Fibroblast of skin of right biceps (primary cell): ENCODE measurements at regions not wholly inside any gene's neighbourhood (a gene's known extent, or its start where the extent isn't known, plus 50 kb on each side); places are given as distances from the start of the nearest gene placed in this dataset.
"Not testable (repeated sequence)": the region's sequence is repeated elsewhere in the genome, so short reads cannot be mapped to it uniquely, and the experiment has no call there.

Experiments used
- DNase-seq: peaks from one replicate; pipeline ENCODE4 v3.0.0-alpha.2; 2013

GRCh38 chr5:179455320-179455719, 95.0 kb upstream of the RUFY1 start:
- DNase-seq: no peak

DNA sequence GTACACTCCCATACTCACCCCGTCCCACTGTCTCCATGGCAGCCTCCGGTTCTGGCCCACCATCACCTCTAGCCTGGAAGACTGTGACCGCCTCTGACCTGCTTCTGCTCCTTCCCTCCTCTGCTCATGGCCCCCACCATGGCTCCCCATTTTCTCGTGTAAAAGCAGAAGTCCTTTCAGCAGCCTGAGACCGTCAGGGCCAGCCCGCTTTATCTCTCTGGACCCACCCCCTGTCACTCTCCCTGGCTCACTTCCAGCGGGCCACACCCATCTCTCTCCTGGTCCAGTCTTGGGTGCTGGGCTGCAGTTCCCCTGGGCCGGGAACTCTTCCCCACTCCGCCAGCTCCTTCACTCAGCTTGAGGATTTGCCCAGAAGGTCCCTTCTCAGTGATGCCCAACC, 96.0 kb upstream of the RUFY1 start:
- DNase-seq: no peak

DNA sequence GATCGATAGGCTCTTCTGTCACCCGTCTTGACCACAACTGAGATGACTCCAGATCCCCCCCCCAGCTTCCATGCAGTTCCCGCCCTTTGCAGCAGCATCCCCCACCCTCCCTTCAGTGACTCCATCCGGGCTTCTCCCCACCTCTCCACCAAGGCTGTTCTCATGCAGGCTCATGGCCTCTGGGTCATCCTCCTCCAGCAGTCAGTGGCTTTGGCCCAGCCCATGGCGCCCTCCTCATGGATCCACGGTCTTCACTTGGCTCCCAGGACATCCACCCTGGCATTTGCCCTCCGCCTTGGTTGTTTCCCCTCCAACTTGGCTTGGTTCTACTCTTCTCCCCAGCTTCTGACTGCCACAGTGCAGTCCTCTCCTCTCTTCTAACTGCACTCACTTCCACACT, 96.7 kb upstream of the RUFY1 start:
- no peak for DNase-seq

DNA sequence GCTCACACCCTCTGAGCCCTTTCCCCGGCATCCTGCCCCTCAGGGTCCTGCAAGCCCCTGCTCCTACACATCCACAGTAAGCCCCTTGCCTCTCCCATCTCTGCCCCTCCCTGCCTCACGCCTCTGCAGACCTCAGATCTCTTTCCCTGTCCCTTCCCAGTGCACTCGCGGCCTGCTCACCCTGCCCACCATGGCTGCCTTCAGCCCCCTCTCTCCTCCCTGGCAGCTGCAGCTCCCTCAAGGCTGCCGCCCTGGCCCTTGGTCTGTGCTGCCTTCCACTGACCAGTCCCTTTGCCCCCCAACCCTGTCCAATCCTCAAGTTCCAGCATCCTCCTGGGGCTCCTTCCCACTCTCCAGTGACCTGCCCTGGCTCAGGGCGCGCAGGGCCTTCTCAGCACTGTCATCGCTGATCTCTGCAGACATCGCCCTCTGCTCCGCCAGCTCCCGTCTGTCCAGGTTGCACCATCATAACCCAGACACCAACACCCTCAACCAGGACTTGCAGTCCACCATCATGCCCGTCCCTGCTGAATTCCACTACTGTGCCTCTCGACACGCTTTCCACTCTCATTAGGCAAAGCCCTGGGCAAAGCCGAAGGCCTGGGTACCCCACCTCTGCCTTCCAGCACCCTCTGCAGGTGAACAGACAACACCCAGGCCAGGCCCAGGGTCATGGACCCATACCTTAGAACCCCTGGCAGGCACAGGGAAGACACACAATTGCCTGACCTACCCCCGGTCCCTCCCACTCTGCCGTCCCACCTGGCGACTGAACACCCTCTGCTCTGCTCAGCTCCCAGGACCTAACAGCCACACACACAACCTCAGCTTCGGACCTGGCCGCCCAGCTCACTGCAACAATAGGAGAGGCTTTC, 97.8 kb upstream of the RUFY1 start:
- no peak for DNase-seq

GRCh38 chr5:179451828-179452196, 98.5 kb upstream of the RUFY1 start:
- DNase-seq: no peak

DNA sequence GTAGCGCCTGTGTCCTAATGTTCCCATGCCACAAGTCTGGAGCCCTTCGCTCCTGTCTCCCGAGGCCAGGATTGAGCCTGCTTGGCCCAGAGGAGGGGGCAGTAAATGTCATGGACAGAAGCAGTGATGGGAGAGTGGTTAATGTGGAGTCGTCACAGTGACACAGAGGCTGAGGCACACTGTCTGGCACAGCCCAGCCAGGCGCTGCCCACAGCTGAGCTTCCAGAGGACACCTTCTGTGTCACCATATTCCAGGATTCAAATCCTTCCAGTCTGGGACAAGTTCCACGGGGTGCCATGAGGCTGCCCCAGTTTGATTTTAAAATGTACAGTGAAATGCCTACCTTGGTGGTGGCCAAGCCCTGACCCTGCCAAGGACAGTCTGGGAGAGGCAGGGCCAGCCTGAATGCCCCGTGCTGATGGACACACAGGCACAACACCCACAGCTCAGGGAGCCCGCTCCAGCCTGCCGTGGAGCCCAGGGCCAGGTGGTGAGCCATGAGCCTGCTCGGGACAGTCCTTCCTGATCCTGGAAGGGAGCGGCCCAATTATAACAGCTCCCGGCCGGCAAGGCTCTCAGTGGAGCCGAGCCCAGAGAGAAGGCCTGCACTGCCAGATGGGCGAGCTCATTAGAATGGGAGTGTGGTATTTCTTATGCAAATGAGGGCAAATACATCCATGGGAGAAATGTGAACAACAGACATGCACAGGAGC, 99.1 kb upstream of the RUFY1 start:
- DNase-seq: no peak

GRCh38 chr5:179449950-179450349, 100.4 kb upstream of the RUFY1 start:
- not testable (repeated sequence) for DNase-seq

- DNase-seq: not testable (repeated sequence)
Observed at GRCh38 chr5:179448282-179448681, 102.1 kb upstream of the RUFY1 start.

GRCh38 chr5:179442289-179442688, 97.0 kb upstream of the ADAMTS2 start:
- DNase-seq: not testable (repeated sequence)

DNA sequence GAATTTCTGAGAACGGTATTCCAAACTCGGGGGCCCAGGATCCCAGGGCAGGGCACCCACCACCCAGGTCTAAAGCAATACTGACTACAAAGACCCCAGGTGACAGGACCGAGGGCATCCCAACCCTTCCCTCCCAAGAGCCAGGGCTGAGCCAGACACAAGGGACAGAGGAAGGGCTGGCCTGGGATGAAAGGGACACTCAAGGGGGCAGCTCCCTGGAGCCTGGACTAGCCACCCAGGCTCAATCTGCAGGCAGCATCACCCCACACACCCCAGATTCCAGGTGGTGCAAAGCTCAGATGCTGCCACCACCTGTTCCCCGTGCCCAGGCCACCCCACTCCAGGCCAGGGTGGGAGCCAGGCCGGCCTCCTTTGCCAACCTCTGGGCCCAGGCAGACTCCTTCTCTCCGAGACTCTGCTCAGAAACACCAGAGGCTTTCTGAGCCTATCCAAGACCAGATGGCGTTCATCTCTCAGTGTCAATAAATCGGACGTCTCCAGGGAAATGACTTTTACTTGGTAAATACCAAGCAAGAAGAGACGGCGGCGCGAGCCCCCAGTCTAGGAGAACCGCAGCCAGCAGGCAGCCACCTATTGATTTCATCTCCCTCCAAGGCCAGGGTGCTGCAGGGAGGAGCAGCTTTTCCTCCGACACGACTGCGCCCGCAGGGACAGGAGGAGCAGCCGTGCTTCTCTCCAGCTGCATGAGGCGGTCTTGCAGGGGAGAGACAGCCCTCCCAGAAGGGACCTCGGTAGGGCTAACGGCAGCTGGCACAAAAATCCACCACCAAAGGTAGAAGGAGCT, 94.1 kb upstream of the ADAMTS2 start:
- no peak for DNase-seq

GRCh38 chr5:179438461-179438860, 93.2 kb upstream of the ADAMTS2 start:
- no peak for DNase-seq

DNA sequence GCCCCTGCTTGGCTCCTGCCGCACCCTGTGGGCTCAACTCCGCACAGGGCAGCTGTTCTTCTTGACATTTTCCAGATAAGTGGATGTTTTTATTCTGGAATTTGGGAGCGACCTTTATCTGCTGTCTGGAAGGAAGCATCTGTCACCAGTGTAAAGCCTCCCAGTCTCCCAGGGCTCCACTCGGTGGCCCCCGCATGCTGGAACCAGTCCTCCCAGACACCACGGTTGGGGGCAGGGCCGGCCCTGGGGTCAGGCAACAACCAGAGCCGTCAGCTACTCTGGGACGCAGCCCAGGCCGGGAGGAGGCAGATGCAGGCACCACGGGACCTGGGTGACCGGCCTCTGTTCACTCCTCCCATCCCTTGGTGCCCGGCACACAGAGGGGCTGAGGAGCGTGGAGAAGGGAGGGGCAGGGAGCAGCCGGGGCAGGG, 92.8 kb upstream of the ADAMTS2 start:
- DNase-seq: no peak

GRCh38 chr5:179437341-179438001, 92.2 kb upstream of the ADAMTS2 start:
- no peak for DNase-seq

- no peak for DNase-seq
Observed at GRCh38 chr5:179436321-179437122, 91.3 kb upstream of the ADAMTS2 start.

DNA sequence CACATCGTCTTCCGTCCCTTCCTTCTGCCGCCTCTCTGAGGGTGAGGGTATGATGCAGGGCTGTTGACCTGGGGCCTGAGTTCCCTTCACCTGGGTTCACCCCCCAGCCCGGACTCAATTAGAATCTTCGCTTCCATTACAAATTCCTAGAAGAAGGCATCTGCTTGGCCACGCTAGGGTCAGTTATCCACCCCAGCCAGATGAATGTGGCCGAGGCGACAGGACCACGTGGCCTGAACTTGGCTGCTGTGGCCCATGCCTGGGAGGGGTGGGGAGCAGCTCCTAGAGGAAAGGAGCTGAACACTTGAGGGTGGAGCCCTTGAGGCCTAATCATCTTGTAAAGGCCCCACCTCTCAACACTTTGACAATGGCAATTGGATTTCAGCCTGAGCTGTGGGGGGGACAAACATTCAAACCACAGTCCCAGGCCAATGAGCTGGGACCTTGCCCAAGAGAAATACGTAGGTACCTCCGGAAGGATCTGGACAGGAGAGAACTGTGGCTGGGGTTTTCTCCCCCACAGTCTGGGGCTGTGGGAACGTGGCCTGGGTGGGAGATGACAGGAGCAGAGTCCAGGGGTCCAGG, 90.6 kb upstream of the ADAMTS2 start:
- no peak for DNase-seq

GRCh38 chr5:179435181-179435580, 89.9 kb upstream of the ADAMTS2 start:
- no peak for DNase-seq

DNA sequence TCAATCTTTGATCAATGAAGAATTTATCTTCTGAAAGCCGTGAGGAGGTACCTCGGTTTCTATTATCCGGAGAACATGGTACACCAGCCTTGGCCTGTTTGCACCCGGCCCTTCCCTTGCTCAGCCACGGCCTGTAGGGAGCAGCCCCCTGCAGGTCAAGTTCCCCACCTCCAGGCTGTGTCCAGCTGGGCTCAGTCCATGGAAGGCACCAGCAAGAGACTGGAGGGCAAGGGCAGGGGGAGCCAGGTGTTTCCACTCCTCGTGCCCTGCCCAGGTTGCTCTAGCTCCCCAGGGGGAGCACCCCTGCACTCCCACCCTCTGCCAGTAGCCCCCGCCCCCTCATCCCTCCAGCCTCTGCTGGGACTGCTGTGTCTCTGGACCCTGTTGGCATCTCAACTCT, 87.3 kb upstream of the ADAMTS2 start:
- DNase-seq: no peak

DNA sequence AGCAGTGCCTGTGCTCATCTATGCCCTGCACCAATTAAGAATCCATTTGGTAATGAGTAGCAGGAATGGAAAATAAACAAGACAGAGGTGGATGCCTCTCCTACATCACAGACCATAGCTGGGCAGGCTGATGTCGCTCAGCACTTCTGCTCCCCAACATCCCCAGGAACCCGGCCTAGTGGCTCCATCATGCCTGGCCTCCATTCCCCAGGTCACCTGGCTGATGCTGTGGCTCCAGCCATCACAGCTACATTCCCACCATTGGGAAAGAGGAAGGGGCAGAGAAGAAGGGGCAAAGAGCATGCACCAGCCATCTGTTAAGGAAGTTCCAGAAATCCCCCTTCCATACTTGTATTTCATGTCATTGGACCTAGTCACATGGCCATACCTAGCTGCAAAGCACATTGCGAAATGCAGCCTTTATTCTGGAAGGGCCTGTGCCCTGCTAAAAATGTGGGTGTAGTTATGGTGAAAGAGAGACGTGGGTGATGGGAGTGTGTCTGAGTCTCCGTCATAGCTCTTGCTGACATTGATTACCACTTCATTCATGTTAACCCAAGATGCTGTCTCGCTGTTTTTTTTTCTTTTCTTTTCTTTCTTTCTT, 86.1 kb upstream of the ADAMTS2 start:
- DNase-seq: no peak

- no peak for DNase-seq
Observed at GRCh38 chr5:179430193-179431175, 85.2 kb upstream of the ADAMTS2 start.

DNA sequence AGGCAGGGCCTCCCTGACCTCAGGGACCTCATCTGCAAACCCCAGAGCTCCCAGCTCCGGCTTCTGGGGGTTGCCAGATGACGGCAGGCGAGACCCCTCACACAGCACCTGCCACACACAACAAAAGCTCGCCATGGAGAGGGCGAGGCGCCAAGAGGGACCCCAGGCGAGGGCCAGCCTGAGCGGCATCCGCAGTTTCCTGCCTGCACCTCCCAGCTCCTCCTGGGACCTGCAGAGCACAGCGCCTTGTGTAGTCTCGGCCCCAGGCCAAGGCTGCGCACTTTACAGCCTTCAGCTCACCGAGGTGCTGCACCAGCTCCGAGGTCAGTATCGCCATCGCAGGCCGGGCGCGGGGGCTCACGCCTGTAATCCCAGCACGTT, 82.4 kb upstream of the ADAMTS2 start:
- no peak for DNase-seq
